ENCODE measurements at regions not wholly inside any gene's neighbourhood (a gene's known extent, or its start where the extent isn't known, plus 50 kb on each side); places are given as distances from the start of the nearest gene placed in this dataset.

DNA sequence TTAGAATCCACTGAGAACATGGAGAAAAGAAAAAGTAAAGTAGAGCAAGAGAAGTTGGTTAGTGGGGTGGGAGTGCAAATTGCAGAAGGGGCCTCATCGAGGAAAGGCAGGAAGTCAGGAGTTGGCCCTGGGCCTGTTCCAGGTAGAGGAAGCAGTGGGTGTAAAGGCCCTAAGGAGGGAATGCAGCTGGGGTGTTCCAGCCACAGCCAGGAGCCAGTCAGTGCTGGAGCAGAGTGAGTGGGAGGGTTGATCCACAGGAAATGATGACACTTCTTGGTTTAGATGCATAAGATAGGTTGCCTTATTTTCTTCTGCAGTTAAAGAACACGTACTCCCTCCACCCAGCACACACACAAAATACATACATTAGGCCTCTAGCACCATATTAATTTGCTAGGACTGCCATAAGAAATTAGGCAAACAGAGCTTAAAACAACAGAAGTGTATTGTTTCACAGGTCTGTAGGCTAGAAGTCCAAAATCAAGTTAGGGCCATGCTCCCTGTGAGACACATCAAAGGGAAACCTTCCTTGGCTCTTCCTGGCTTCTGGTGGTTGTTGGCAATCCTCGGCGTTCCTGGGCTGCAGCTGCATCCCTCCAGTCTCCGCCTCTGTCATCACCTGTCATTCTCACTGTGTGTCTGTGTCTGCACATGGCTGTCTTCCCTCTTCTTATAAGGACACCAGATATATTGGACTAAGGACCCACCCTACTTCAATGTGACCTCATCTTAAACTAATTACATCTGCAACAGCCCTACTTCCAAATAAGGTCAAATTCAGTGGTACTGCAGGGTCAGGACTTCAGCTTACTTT is 205.9 kb downstream of the AASDH start:
- Histone ChIP-seq H3K4me2 (no peak overlapping the region), H3K79me2 (ENCODE audit: insufficient read depth, low read depth) (no peaks in the 10 kb centered on the region), H3K27ac (no peak overlapping the region), H2AFZ (ENCODE audit: low read depth) (no peak overlapping the region), H3K27me3 (ENCODE audit: insufficient read depth, low read depth) (no peaks in the 10 kb centered on the region), H3K9ac (no peak overlapping the region), H3K36me3 (ENCODE audit: insufficient read depth) (no peaks in the 10 kb centered on the region), H3K4me1 (ENCODE audit: low read depth, poor library complexity, severe bottlenecking) (no peaks in the 10 kb centered on the region), H3K4me3 (IDR thresholded peaks at IDR 0.05; ENCODE audit: insufficient read depth, low read depth, low read length) (no peak overlapping the region), H4K20me1 (ENCODE audit: insufficient read depth) (no peaks in the 10 kb centered on the region)
- TF ChIP-seq, protein P1, sequence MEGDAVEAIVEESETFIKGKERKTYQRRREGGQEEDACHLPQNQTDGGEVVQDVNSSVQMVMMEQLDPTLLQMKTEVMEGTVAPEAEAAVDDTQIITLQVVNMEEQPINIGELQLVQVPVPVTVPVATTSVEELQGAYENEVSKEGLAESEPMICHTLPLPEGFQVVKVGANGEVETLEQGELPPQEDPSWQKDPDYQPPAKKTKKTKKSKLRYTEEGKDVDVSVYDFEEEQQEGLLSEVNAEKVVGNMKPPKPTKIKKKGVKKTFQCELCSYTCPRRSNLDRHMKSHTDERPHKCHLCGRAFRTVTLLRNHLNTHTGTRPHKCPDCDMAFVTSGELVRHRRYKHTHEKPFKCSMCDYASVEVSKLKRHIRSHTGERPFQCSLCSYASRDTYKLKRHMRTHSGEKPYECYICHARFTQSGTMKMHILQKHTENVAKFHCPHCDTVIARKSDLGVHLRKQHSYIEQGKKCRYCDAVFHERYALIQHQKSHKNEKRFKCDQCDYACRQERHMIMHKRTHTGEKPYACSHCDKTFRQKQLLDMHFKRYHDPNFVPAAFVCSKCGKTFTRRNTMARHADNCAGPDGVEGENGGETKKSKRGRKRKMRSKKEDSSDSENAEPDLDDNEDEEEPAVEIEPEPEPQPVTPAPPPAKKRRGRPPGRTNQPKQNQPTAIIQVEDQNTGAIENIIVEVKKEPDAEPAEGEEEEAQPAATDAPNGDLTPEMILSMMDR (conservative IDR thresholded peaks at IDR 0.05; ENCODE audit: low read depth, low read length): no peak

DNA sequence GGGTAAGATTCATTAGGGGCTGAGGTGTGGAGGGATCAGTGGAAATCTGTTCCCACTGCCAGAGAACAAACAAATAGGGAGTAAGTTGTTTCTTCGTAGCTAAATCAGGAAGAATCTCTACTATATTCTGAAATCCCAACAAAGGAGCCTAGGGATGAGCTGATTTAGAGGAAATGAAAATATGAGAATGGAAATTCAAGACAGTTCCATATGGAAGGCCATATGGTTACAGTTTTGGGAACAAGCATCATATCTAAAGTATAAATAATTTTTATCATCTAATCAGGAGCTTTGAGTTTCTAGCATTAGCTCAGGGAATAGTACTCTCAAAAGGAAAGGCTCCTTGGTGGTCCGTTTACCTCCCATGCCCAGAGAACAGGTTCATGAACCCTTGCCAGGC is 218.2 kb downstream of the AASDH start:
- no peaks in the 10 kb centered on the region for H3K4me1 ChIP-seq (ENCODE audit: low read depth, poor library complexity, severe bottlenecking)
- no peaks in the 10 kb centered on the region for H3K79me2 ChIP-seq (ENCODE audit: insufficient read depth, low read depth)
- no peak overlapping the region for H3K4me3 ChIP-seq (IDR thresholded peaks at IDR 0.05; ENCODE audit: insufficient read depth, low read depth, low read length)
- no peak overlapping the region for H2AFZ ChIP-seq (ENCODE audit: low read depth)
- TF ChIP-seq, protein P1 (conservative IDR thresholded peaks at IDR 0.05; ENCODE audit: low read depth, low read length): no peak
- H3K9ac ChIP-seq: no peak overlapping the region
- H4K20me1 ChIP-seq (ENCODE audit: insufficient read depth): no peaks in the 10 kb centered on the region
- no peak overlapping the region for H3K27ac ChIP-seq
- no peak overlapping the region for H3K4me2 ChIP-seq
- H3K36me3 ChIP-seq (ENCODE audit: insufficient read depth): no peaks in the 10 kb centered on the region
- H3K27me3 ChIP-seq (ENCODE audit: insufficient read depth, low read depth): no peaks in the 10 kb centered on the region

DNA sequence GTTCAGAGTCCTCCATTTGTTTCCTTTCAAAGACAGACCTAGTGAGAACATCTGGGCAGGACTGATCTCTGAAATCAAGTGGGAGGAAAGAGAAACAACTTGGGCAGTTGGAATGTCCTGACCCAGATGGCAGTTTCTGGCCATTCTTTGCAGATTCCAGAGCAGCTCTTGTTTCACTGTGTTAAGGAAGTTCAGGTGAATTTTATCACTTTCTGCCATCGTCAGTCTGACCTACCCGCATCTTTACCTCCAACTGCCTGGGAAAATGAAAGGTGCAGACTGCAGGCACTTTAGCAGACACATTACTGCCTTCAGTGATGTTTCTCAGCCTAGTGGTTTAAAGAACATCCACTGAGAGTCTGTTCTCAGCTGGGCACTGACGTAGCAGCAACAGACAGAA is 216.2 kb downstream of the CEP135 start:
- Histone ChIP-seq H3K27me3 (ENCODE audit: insufficient read depth, low read depth) (no peaks in the 10 kb centered on the region), H3K27ac (no peak overlapping the region), H3K4me1 (ENCODE audit: low read depth, poor library complexity, severe bottlenecking) (no peaks in the 10 kb centered on the region), H3K4me2 (no peak overlapping the region), H3K4me3 (IDR thresholded peaks at IDR 0.05; ENCODE audit: insufficient read depth, low read depth, low read length) (no peak overlapping the region), H3K9ac (no peak overlapping the region), H3K36me3 (ENCODE audit: insufficient read depth) (no peaks in the 10 kb centered on the region), H3K79me2 (ENCODE audit: insufficient read depth, low read depth) (no peaks in the 10 kb centered on the region), H2AFZ (ENCODE audit: low read depth) (no peak overlapping the region), H4K20me1 (ENCODE audit: insufficient read depth) (no peaks in the 10 kb centered on the region)
- TF ChIP-seq, protein P1 (conservative IDR thresholded peaks at IDR 0.05; ENCODE audit: low read depth, low read length): no peak

DNA sequence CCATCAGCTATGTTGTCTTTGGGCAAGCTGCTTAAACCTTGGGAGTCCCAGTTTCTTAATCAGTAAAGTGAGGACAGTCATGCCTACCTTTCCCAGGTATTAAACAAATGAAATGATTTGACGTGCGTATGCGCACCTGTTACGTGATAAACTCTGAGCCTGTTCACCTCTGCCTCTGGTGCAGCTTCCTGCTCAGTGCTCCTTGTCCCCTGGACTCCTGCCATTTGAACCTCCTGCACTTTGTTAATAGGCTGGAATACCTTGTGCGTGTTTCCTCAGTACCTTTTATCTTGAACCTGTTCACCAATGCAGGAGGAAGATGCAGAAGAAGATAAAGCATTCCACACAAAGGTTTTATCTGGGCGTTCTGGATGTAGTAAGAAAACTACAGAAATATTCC is 211.9 kb downstream of the CEP135 start:
- Histone ChIP-seq H3K4me2 (no peak overlapping the region), H3K9ac (no peak overlapping the region), H3K4me1 (ENCODE audit: low read depth, poor library complexity, severe bottlenecking) (peaks cover 4% of the 10 kb centered on the region), H3K36me3 (ENCODE audit: insufficient read depth) (no peaks in the 10 kb centered on the region), H2AFZ (ENCODE audit: low read depth) (no peak overlapping the region), H4K20me1 (ENCODE audit: insufficient read depth) (no peaks in the 10 kb centered on the region), H3K79me2 (ENCODE audit: insufficient read depth, low read depth) (no peaks in the 10 kb centered on the region), H3K27ac (no peak overlapping the region), H3K27me3 (ENCODE audit: insufficient read depth, low read depth) (no peaks in the 10 kb centered on the region), H3K4me3 (IDR thresholded peaks at IDR 0.05; ENCODE audit: insufficient read depth, low read depth, low read length) (no peak overlapping the region)
- TF ChIP-seq, protein P1 (conservative IDR thresholded peaks at IDR 0.05; ENCODE audit: low read depth, low read length): no peak

All from KMS-11 (cell line).